Astrocyte (in vitro differentiated cells and primary cell): ENCODE measurements at regions not wholly inside any gene's neighbourhood (a gene's known extent, or its start where the extent isn't known, plus 50 kb on each side); places are given as distances from the start of the nearest gene placed in this dataset.
"Not testable (repeated sequence)": the region's sequence is repeated elsewhere in the genome, so short reads cannot be mapped to it uniquely, and the experiment has no call there.

Source experiments
- DNase-seq: peaks from one replicate; pipeline ENCODE4 v3.0.0-alpha.2; 2010; ENCODE audit warnings: low read depth
- FAIRE-seq: peaks from 2 replicates; lab custom pipeline; 2011; peaks lifted over from hg19 to GRCh38; lab: Jason Lieb, UNC
- H2AFZ ChIP-seq: 2 replicates; pipeline ENCODE4 v1.6.0; 2012; ENCODE audit warnings: low read depth, low read length, inconsistent platforms
- H3K27ac ChIP-seq: 2 replicates; pipeline ENCODE4 v1.5.1; 2011; ENCODE audit warnings: low read depth, low read length, inconsistent platforms
- H3K27me3 ChIP-seq: 2 replicates; pipeline ENCODE4 v1.6.0; 2011; ENCODE audit warnings: low read length, inconsistent platforms; ENCODE audit not compliant: insufficient read depth
- H3K36me3 ChIP-seq: 2 replicates; pipeline ENCODE4 v1.5.1; 2011; ENCODE audit warnings: low read length, inconsistent platforms; ENCODE audit not compliant: insufficient read depth
- H3K4me1 ChIP-seq: 2 replicates; pipeline ENCODE4 v1.5.1; 2011; ENCODE audit warnings: low read length, inconsistent platforms; ENCODE audit not compliant: insufficient read depth
- H3K4me2 ChIP-seq: 2 replicates; pipeline ENCODE4 v1.6.0; 2012; ENCODE audit warnings: low read length, inconsistent platforms
- H3K4me3 ChIP-seq: 2 replicates; pipeline ENCODE4 v1.5.1; 2011; ENCODE audit warnings: low read depth, mild to moderate bottlenecking, low read length, inconsistent platforms; ENCODE audit not compliant: insufficient read depth
- H3K79me2 ChIP-seq: 2 replicates; pipeline ENCODE4 v1.6.0; 2012; ENCODE audit warnings: mild to moderate bottlenecking, low read length, inconsistent platforms; ENCODE audit not compliant: insufficient read depth
- H3K9ac ChIP-seq: 2 replicates; pipeline ENCODE4 v1.6.0; 2012; ENCODE audit warnings: mild to moderate bottlenecking, low read length, inconsistent platforms
- H3K9me3 ChIP-seq: 2 replicates; pipeline ENCODE4 v1.5.1; 2012; ENCODE audit warnings: low read depth, mild to moderate bottlenecking, low read length, inconsistent platforms; ENCODE audit not compliant: insufficient read depth
- H4K20me1 ChIP-seq: 2 replicates; pipeline ENCODE4 v1.6.0; 2012; ENCODE audit warnings: low read length, inconsistent platforms; ENCODE audit not compliant: insufficient read depth
- H3K27ac Mint-ChIP-seq: one replicate; pipeline ENCODE4 v1.8.0; 2021; ENCODE audit warnings: mild to moderate bottlenecking, mixed read lengths; ENCODE audit not compliant: unreplicated experiment
- H3K27me3 Mint-ChIP-seq: one replicate; pipeline ENCODE4 v1.8.0; 2021; ENCODE audit warnings: low read depth, mixed read lengths; ENCODE audit not compliant: unreplicated experiment
- H3K36me3 Mint-ChIP-seq: one replicate; pipeline ENCODE4 v1.8.0; 2021; ENCODE audit warnings: low read depth, mixed read lengths; ENCODE audit not compliant: unreplicated experiment
- H3K4me1 Mint-ChIP-seq: one replicate; pipeline ENCODE4 v1.8.0; 2021; ENCODE audit warnings: low read depth, mixed read lengths; ENCODE audit not compliant: unreplicated experiment
- H3K4me3 Mint-ChIP-seq: one replicate; pipeline ENCODE4 v1.8.0; 2021; ENCODE audit warnings: mild to moderate bottlenecking, moderate library complexity, mixed read lengths; ENCODE audit not compliant: unreplicated experiment
- H3K9me3 Mint-ChIP-seq: one replicate; pipeline ENCODE4 v1.8.0; 2021; ENCODE audit warnings: mild to moderate bottlenecking, mixed read lengths; ENCODE audit not compliant: unreplicated experiment
- EZH2 ChIP-seq: IDR thresholded peaks from 2 replicates; pipeline ENCODE4 v1.6.1; 2012; ENCODE audit warnings: mild to moderate bottlenecking, low read length, inconsistent platforms; ENCODE audit not compliant: insufficient read depth
- TF ChIP-seq, protein P1 (sequence below): IDR thresholded peaks from 2 replicates; pipeline ENCODE4 v1.5.1; 2011; ENCODE audit warnings: low read depth, mild to moderate bottlenecking, inconsistent platforms, low read length, moderate library complexity; ENCODE audit not compliant: insufficient read depth

DNA sequence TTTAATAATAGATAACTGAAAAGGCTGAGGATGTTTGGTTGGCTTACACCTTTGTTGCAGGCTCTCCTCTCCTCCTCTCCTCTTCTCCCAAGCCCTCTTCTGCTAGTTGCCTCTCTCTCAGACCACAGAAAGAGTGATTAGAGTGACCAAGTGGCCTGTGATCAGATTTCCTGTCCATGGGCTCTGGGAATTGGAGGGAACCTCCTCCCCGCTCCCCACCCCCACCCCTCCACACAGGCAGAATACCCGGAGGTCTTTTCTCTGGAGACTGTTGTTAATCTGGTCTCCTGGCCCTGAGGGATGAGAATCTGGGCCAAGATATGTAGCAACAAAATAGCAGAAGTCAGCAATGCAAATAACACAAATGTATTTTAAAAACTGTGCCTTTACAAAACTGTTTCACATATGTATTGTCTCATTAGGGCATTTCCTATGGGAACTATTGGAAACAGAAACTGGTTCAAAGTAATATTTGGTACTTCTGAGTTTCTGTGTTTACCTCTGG lies 361.3 kb downstream of the NR2F1-AS1 start:
- Mint-ChIP-seq H3K36me3 (no peaks in the 10 kb centered on the region), H3K9me3 (no peaks in the 10 kb centered on the region), H3K4me1 (no peaks in the 10 kb centered on the region), H3K27ac (no peak overlapping the region), H3K4me3 (no peak overlapping the region), H3K27me3 (no peaks in the 10 kb centered on the region)
- Histone ChIP-seq H3K4me3 (no peak overlapping the region), H3K4me2 (no peak overlapping the region), H4K20me1 (no peaks in the 10 kb centered on the region), H3K4me1 (no peaks in the 10 kb centered on the region), H3K79me2 (no peaks in the 10 kb centered on the region), H3K27ac (no peak overlapping the region), H3K36me3 (no peaks in the 10 kb centered on the region), H3K27me3 (no peaks in the 10 kb centered on the region), H3K9me3 (no peaks in the 10 kb centered on the region), H3K9ac (no peak overlapping the region), H2AFZ (no peak overlapping the region)
- FAIRE-seq, result no peak
- DNase-seq, result no peak
- no peak for TF ChIP-seq EZH2
- TF ChIP-seq, protein P1, sequence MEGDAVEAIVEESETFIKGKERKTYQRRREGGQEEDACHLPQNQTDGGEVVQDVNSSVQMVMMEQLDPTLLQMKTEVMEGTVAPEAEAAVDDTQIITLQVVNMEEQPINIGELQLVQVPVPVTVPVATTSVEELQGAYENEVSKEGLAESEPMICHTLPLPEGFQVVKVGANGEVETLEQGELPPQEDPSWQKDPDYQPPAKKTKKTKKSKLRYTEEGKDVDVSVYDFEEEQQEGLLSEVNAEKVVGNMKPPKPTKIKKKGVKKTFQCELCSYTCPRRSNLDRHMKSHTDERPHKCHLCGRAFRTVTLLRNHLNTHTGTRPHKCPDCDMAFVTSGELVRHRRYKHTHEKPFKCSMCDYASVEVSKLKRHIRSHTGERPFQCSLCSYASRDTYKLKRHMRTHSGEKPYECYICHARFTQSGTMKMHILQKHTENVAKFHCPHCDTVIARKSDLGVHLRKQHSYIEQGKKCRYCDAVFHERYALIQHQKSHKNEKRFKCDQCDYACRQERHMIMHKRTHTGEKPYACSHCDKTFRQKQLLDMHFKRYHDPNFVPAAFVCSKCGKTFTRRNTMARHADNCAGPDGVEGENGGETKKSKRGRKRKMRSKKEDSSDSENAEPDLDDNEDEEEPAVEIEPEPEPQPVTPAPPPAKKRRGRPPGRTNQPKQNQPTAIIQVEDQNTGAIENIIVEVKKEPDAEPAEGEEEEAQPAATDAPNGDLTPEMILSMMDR, result no peak

DNA sequence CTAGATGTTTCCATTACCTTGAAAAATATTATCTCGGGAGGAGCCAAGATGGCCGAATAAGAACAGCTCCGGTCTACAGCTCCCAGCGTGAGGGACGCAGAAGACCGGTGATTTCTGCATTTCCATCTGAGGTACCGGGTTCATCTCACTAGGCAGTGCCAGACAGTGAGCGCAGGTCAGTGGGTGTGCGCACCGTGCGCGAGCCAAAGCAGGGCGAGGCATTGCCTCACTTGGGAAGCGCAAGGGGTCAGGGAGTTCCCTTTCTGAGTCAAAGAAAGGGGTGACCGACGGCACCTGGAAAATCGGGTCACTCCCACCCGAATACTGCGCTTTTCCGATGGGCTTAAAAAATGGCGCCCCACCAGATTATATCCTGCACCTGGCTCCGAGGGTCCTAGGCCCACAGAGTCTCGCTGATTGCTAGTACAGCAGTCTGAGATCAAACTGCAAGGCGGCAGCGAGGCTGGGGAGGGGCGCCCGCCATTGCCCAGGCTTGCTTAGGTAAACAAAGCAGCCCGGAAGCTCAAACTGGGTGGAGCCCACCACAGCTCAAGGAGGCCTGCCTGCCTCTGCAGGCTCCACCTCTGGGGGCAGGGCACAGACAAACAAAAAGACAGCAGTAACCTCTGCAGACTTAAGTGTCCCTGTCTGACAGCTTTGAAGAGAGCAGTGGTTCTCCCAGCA lies 367.8 kb downstream of the NR2F1-AS1 start:
- H3K9me3 ChIP-seq, H2AFZ ChIP-seq, H3K27ac ChIP-seq, H3K27me3 Mint-ChIP-seq, H3K4me1 ChIP-seq, H3K4me3 ChIP-seq, H3K27me3 ChIP-seq, H3K4me2 ChIP-seq, H3K27ac Mint-ChIP-seq, H3K4me3 Mint-ChIP-seq, H3K9ac ChIP-seq, H3K4me1 Mint-ChIP-seq, FAIRE-seq, H4K20me1 ChIP-seq, H3K36me3 Mint-ChIP-seq, H3K9me3 Mint-ChIP-seq, DNase-seq, H3K36me3 ChIP-seq, H3K79me2 ChIP-seq: not testable (repeated sequence)

DNA sequence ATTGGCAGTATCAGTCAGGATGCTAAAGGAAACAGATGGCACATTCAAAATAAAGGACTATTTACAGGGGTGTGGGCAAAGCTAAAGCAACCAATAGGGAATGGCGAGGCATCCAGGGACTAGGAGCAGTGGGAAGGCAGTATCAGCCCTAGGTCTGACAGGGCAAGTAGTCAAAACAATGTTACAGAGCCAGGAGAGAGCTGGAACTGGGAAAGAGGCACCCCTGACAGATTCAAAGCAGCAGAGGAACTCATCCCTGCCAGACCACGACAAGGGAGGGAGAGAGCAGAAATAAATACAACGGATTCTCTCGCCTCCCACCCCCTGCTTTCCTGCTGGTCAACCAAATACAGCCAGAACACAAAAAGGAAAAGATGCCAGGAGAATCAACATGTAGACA lies 371.5 kb downstream of the NR2F1-AS1 start:
- H3K27ac ChIP-seq, result no peak overlapping the region
- H3K36me3 ChIP-seq, result no peaks in the 10 kb centered on the region
- no peaks in the 10 kb centered on the region for H3K79me2 ChIP-seq
- Mint-ChIP-seq H3K4me1 (no peaks in the 10 kb centered on the region), H3K36me3 (no peaks in the 10 kb centered on the region), H3K9me3 (peaks cover 2% of the 10 kb centered on the region), H3K27ac (no peak overlapping the region), H3K4me3 (no peak overlapping the region), H3K27me3 (no peaks in the 10 kb centered on the region)
- no peak overlapping the region for H3K4me2 ChIP-seq
- H3K4me1 ChIP-seq, result no peaks in the 10 kb centered on the region
- no peaks in the 10 kb centered on the region for H3K9me3 ChIP-seq
- TF ChIP-seq EZH2, result no peak
- TF ChIP-seq, protein P1, result no peak
- H4K20me1 ChIP-seq, result no peaks in the 10 kb centered on the region
- H2AFZ ChIP-seq, result no peak overlapping the region
- H3K27me3 ChIP-seq, result no peaks in the 10 kb centered on the region
- FAIRE-seq (no peak), DNase-seq (no peak)
- no peak overlapping the region for H3K4me3 ChIP-seq
- H3K9ac ChIP-seq, result no peak overlapping the region
